A549 (cell line): ENCODE measurements at regions not wholly inside any gene's neighbourhood (a gene's known extent, or its start where the extent isn't known, plus 50 kb on each side); places are given as distances from the start of the nearest gene placed in this dataset.

Source experiments
- ATAC-seq, 2 experiments: fragments of 200-7000 bp in 1 of 2; fragments of >200 bp in 1 of 2; cut with Nextera tagmentation in 1 of 2; cut with Tn5 transposase in 1 of 2; 3 replicates each; pipeline versions ENCODE4 v1.8.0 to v1.9.1; 2018 to 2020; ENCODE audit warnings: mild to moderate bottlenecking in 1 of 2, moderate library complexity in 1 of 2
- CTCF ChIA-PET: fragments of 300-600 bp; sonication (Branson Sonifier 250); formaldehyde crosslinking; extraction: SDS; loops from one replicate; lab custom pipeline; 2021; ENCODE audit warnings: antibody characterized with exemption, inconsistent platforms; lab: Yijun Ruan, JAX
- POLR2A ChIA-PET: fragments of 350-600 bp; formaldehyde crosslinking; extraction: SDS; loops from one replicate; lab custom pipeline; 2021; ENCODE audit warnings: antibody characterized with exemption, inconsistent platforms; lab: Yijun Ruan, JAX
- DNase-seq, 2 experiments: peaks; one replicate each; pipeline versions ENCODE4 v3.0.0 to v3.0.0-alpha.2; 2011 to 2016; ENCODE audit warnings: low read depth in 1 of 2, low spot score in 1 of 2
- FAIRE-seq: peaks from 2 replicates; lab custom pipeline; 2011; peaks lifted over from hg19 to GRCh38; lab: Jason Lieb, UNC
- H3K27ac ChIP-seq, 2 experiments: fragments of >200 bp; sonication (Bioruptor Twin); formaldehyde crosslinking; 3 replicates each; pipeline ENCODE4 v1.5.1; 2016 to 2017
- H3K4me1 ChIP-seq: fragments of >200 bp; sonication (Bioruptor Twin); formaldehyde crosslinking; 3 replicates; pipeline ENCODE4 v1.6.1; 2016
- H3K4me2 ChIP-seq: fragments of >200 bp; sonication (Bioruptor Twin); formaldehyde crosslinking; 3 replicates; pipeline ENCODE4 v1.6.1; 2016
- H3K4me3 ChIP-seq: fragments of >200 bp; sonication (Bioruptor Twin); formaldehyde crosslinking; 3 replicates; pipeline ENCODE4 v1.5.1; 2016
- H3K9me3 ChIP-seq: fragments of >200 bp; sonication (Bioruptor Twin); formaldehyde crosslinking; 3 replicates; pipeline ENCODE4 v1.6.1; 2016
- BHLHE40 ChIP-seq: IDR thresholded peaks from 2 replicates; pipeline ENCODE4 v1.6.1; 2012; ENCODE audit warnings: low read depth, low read length, inconsistent platforms
- CBX2 ChIP-seq: fragments of 200-600 bp; sonication (generic); IDR thresholded peaks from 2 replicates; pipeline ENCODE4 v1.6.1; 2016; ENCODE audit warnings: low read depth, mild to moderate bottlenecking, borderline replicate concordance
- CBX8 ChIP-seq: fragments of 200-600 bp; sonication (generic); IDR thresholded peaks from 2 replicates; pipeline ENCODE4 v1.6.1; 2016
- CEBPB ChIP-seq, 2 experiments: fragments of >200 bp in 1 of 2; sonication (Bioruptor Twin) in 1 of 2; formaldehyde crosslinking in 1 of 2; IDR thresholded peaks; 2 replicates each; pipeline ENCODE4 v1.6.1; 2012 to 2016
- CHD4 ChIP-seq: fragments of 200-600 bp; sonication (generic); IDR thresholded peaks from 2 replicates; pipeline ENCODE4 v1.6.1; 2016; ENCODE audit warnings: antibody characterized with exemption, mild to moderate bottlenecking, borderline replicate concordance
- EHF ChIP-seq: fragments of 250-450 bp; sonication (Bioruptor Pico); IDR thresholded peaks from 2 replicates; pipeline ENCODE4 v1.5.0; 2020; ENCODE audit warnings: mild to moderate bottlenecking
- EHMT2 ChIP-seq: fragments of 200-600 bp; sonication (generic); IDR thresholded peaks from 2 replicates; pipeline ENCODE4 v1.6.1; 2016; ENCODE audit warnings: antibody characterized with exemption, low read depth, mild to moderate bottlenecking, moderate library complexity
- ESRRA ChIP-seq: fragments of 150-350 bp; IDR thresholded peaks from 2 replicates; pipeline ENCODE4 v1.6.1; 2014; ENCODE audit warnings: mild to moderate bottlenecking, low read length, borderline replicate concordance
- FOSL2 ChIP-seq, 2 experiments: fragments of 450-650 bp in 1 of 2; fragments of >200 bp in 1 of 2; sonication (Bioruptor Twin) in 1 of 2; formaldehyde crosslinking; IDR thresholded peaks; 2 replicates each; pipeline versions ENCODE4 v1.5.0 to v1.6.1; 2016 to 2020; ENCODE audit warnings: mild to moderate bottlenecking in 1 of 2, moderate library complexity in 1 of 2
- GATA3 ChIP-seq: IDR thresholded peaks from 2 replicates; pipeline ENCODE4 v1.6.1; 2012; ENCODE audit warnings: borderline replicate concordance
- HEYL ChIP-seq: fragments of 250-450 bp; sonication (Bioruptor Pico); IDR thresholded peaks from 2 replicates; pipeline ENCODE4 v1.8.0; 2021; ENCODE audit warnings: mild to moderate bottlenecking, moderate library complexity
- JUN ChIP-seq, 2 experiments: fragments of >200 bp; sonication (Bioruptor Twin); formaldehyde crosslinking; IDR thresholded peaks; 2 replicates in 1 of 2; 3 replicates in 1 of 2; pipeline ENCODE4 v1.6.1; 2016 to 2017
- JUNB ChIP-seq: fragments of >200 bp; sonication (Bioruptor Twin); formaldehyde crosslinking; IDR thresholded peaks from 2 replicates; pipeline ENCODE4 v1.6.1; 2016
- KDM5A ChIP-seq: fragments of 200-600 bp; sonication (generic); IDR thresholded peaks from 2 replicates; pipeline ENCODE4 v1.6.1; 2016; ENCODE audit warnings: antibody characterized with exemption, mild to moderate bottlenecking
- MAFK ChIP-seq: fragments of 450-650 bp; IDR thresholded peaks from 2 replicates; pipeline ENCODE4 v1.6.1; 2014; ENCODE audit not compliant: partially characterized antibody
- MAZ ChIP-seq: fragments of 150-350 bp; IDR thresholded peaks from 2 replicates; pipeline ENCODE4 v1.6.1; 2014; ENCODE audit warnings: antibody characterized with exemption, low read depth, low read length, borderline replicate concordance
- NR3C1 ChIP-seq: fragments of >200 bp; sonication (Bioruptor Twin); formaldehyde crosslinking; IDR thresholded peaks from 3 replicates; pipeline ENCODE4 v1.6.1; 2017
- POLR2A ChIP-seq: IDR thresholded peaks from 2 replicates; pipeline ENCODE4 v1.6.1; 2012; ENCODE audit warnings: mild to moderate bottlenecking, low read length
- RARB ChIP-seq: fragments of 250-450 bp; sonication (Bioruptor Pico); IDR thresholded peaks from 2 replicates; pipeline ENCODE4 v1.8.0; 2021; ENCODE audit warnings: mild to moderate bottlenecking, moderate library complexity
- SREBF2 ChIP-seq: fragments of 450-650 bp; IDR thresholded peaks from 2 replicates; pipeline ENCODE4 v1.6.1; 2014; ENCODE audit warnings: mild to moderate bottlenecking, moderate library complexity
- TP53 ChIP-seq: fragments of 250-450 bp; sonication (Bioruptor Pico); IDR thresholded peaks from 2 replicates; pipeline ENCODE4 v1.5.0; 2021; ENCODE audit warnings: mild to moderate bottlenecking, moderate library complexity
- ZFP36 ChIP-seq: fragments of 450-650 bp; IDR thresholded peaks from 2 replicates; pipeline ENCODE4 v1.6.1; 2014; ENCODE audit warnings: borderline replicate concordance; ENCODE audit not compliant: partially characterized antibody
- ZNF302 ChIP-seq: fragments of 250-450 bp; sonication (Bioruptor Pico); IDR thresholded peaks from 2 replicates; pipeline ENCODE4 v1.9.0; 2021; ENCODE audit warnings: inconsistent platforms, mild to moderate bottlenecking, moderate library complexity
- WGBS: methylation state at CpG from one replicate; pipeline ENCODE4 v1.1.6; 2017; ENCODE audit errors: missing lambda C conversion rate; 5-methylcytosine and 5-hydroxymethylcytosine counted together
- TF ChIP-seq, protein P1 (sequence below): fragments of >200 bp; sonication (Bioruptor Twin); formaldehyde crosslinking; IDR thresholded peaks from 3 replicates; pipeline ENCODE4 v1.6.1; 2016
- TF ChIP-seq, protein P2 (sequence below): fragments of 200-600 bp; sonication (generic); IDR thresholded peaks from 2 replicates; pipeline ENCODE4 v1.6.1; 2016; ENCODE audit warnings: antibody characterized with exemption, mild to moderate bottlenecking, moderate library complexity
- TF ChIP-seq, protein P3 (sequence below): IDR thresholded peaks from 2 replicates; pipeline ENCODE4 v1.6.1; 2012
- TF ChIP-seq, protein P4 (sequence below): fragments of 250-450 bp; sonication (Bioruptor Pico); IDR thresholded peaks from 2 replicates; pipeline ENCODE4 v1.5.0; 2020; ENCODE audit warnings: low read depth, mild to moderate bottlenecking, moderate library complexity
- TF ChIP-seq, protein P5 (sequence below): IDR thresholded peaks from 2 replicates; pipeline ENCODE4 v1.6.1; 2012; ENCODE audit warnings: low read depth, borderline replicate concordance
- TF ChIP-seq, protein P6 (sequence below): fragments of 450-650 bp; IDR thresholded peaks from 2 replicates; pipeline ENCODE4 v1.6.1; 2014; ENCODE audit warnings: antibody characterized with exemption

DNA sequence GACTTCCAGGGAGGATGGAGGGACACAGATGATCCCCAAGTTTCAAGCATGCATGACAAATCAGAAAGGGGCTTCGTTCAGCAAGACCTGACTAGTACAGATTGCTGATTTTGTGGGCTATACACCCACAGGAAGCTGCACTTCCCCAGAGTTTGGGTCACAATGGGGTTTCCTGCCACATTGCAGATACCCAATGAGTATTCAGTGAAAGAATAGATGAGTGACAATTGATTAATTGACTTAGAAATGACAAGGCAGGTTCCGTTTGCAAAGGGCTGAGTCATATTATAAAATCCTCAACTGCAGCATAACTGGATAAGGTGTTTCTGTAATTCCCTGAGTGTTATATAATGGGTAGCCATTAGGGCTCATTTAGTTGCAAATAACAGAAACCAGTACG, 146.6 kb upstream of the TBL1X start:
- CTCF ChIA-PET: no interaction called here
- ATAC-seq: no peak
- 0 out of 6 replicates have a peak overlapping the region, but pooled peaks of 1 of the 2 experiments have one; percentile 9 for H3K27ac ChIP-seq
- 77% methylated on average over 3 of the region's 3 CpGs for WGBS
- peaks cover 14% of the 10 kb centered on the region for H3K4me1 ChIP-seq
- H3K4me2 ChIP-seq: no peak overlapping the region
- TF ChIP-seq, protein P1, sequence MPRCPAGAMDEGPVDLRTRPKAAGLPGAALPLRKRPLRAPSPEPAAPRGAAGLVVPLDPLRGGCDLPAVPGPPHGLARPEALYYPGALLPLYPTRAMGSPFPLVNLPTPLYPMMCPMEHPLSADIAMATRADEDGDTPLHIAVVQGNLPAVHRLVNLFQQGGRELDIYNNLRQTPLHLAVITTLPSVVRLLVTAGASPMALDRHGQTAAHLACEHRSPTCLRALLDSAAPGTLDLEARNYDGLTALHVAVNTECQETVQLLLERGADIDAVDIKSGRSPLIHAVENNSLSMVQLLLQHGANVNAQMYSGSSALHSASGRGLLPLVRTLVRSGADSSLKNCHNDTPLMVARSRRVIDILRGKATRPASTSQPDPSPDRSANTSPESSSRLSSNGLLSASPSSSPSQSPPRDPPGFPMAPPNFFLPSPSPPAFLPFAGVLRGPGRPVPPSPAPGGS: no peak
- TF ChIP-seq ESRRA (no peak), HEYL (CRISPR knock-in tag) (no peak), EHF (CRISPR knock-in tag) (no peak), BHLHE40 (no peak)
- POLR2A ChIA-PET: no interaction called here
- no peak overlapping the region for H3K4me3 ChIP-seq
- FAIRE-seq: no peak
- no peaks in the 10 kb centered on the region for H3K9me3 ChIP-seq
- DNase-seq: no peak

DNA sequence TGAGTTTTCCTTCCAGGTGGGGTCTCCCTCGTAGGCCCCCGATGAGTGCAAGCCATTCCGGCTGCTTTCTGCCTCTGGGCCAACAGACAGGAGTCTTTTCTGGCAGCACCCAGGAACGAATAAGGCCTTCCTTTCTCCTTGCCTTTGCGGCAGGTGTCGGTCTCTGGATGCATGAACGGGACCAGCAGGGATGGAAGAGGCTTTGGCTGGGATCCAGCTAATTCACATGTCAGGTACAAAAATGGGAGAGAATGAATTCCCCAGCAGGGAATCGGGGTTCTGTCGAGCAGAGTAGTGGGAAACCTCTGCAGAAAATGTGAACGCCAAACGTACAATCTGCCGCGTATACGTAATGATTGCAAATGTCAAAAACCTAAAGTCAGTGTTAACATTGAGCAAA, 146.1 kb upstream of the TBL1X start:
- H3K4me3 ChIP-seq: no peak overlapping the region
- 90% methylated on average over 14 of the region's 14 CpGs for WGBS
- no peak for TF ChIP-seq CEBPB (IDR thresholded peaks at IDR 0.05)
- TF ChIP-seq BHLHE40: no peak
- no peak overlapping the region for H3K27ac ChIP-seq
- ATAC-seq: no peak
- H3K4me2 ChIP-seq: no peak overlapping the region
- ChIA-PET CTCF (no interaction called here), POLR2A (no interaction called here)
- H3K4me1 ChIP-seq: peaks cover 14% of the 10 kb centered on the region
- DNase-seq: no peak
- FAIRE-seq: no peak
- no peaks in the 10 kb centered on the region for H3K9me3 ChIP-seq

DNA sequence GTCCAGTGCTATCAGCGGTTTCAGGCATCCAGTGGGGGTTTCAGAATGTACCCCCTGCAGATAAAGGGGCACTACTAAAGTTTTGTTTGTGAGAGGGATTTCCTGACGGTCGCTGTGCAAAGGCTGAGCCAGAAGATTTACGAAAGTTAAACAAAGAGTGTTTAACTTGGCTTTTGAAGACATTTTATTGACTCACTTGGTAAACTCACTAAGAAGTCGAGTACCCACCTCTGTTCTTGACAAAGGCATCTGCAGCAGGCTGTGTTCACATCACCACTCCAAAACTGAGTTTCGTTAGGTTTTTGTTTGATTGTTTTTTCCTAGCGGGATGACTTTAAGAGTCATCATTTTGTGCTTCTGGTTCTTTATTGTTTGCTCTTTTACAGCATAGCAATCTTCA, 143.9 kb upstream of the TBL1X start:
- Histone ChIP-seq H3K4me2 (peak overlapping the region; percentile 59), H3K27ac (peak overlapping the region in 1 of 2 experiments; percentile 64; a peak in 3 of 6 replicates), H3K4me1 (peaks cover 14% of the 10 kb centered on the region), H3K9me3 (no peaks in the 10 kb centered on the region), H3K4me3 (no peak overlapping the region)
- ChIA-PET CTCF (interaction anchor here (0.8 kb wide), 1 partner anchor 452 kb away, joined by 3 read pairs; no protein-coding TSS in a partner anchor), POLR2A (no interaction called here)
- peak; percentile 30 to 87 for DNase-seq
- peak; percentile 84 for FAIRE-seq
- WGBS: 4% methylated on average over 7 of the region's 7 CpGs
- peak; percentile 93 to 95 for ATAC-seq
- no peak for TF ChIP-seq KDM5A
- TF ChIP-seq ZNF302 (CRISPR knock-in tag): no peak
- TF ChIP-seq ZFP36: no peak
- no peak for TF ChIP-seq CBX2
- TF ChIP-seq SREBF2: no peak
- peak; percentile 71 to 88; a peak in 4 of 5 replicates for TF ChIP-seq JUN (IDR thresholded peaks at IDR 0.05)
- TF ChIP-seq CHD4: no peak
- TF ChIP-seq TP53 (CRISPR knock-in tag): no peak
- peak; percentile 92 for TF ChIP-seq GATA3
- peak; percentile 91 for TF ChIP-seq JUNB
- TF ChIP-seq MAFK: no peak
- TF ChIP-seq, protein P2, sequence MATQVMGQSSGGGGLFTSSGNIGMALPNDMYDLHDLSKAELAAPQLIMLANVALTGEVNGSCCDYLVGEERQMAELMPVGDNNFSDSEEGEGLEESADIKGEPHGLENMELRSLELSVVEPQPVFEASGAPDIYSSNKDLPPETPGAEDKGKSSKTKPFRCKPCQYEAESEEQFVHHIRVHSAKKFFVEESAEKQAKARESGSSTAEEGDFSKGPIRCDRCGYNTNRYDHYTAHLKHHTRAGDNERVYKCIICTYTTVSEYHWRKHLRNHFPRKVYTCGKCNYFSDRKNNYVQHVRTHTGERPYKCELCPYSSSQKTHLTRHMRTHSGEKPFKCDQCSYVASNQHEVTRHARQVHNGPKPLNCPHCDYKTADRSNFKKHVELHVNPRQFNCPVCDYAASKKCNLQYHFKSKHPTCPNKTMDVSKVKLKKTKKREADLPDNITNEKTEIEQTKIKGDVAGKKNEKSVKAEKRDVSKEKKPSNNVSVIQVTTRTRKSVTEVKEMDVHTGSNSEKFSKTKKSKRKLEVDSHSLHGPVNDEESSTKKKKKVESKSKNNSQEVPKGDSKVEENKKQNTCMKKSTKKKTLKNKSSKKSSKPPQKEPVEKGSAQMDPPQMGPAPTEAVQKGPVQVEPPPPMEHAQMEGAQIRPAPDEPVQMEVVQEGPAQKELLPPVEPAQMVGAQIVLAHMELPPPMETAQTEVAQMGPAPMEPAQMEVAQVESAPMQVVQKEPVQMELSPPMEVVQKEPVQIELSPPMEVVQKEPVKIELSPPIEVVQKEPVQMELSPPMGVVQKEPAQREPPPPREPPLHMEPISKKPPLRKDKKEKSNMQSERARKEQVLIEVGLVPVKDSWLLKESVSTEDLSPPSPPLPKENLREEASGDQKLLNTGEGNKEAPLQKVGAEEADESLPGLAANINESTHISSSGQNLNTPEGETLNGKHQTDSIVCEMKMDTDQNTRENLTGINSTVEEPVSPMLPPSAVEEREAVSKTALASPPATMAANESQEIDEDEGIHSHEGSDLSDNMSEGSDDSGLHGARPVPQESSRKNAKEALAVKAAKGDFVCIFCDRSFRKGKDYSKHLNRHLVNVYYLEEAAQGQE: no peak
- no peak for TF ChIP-seq MAZ
- TF ChIP-seq, protein P3, sequence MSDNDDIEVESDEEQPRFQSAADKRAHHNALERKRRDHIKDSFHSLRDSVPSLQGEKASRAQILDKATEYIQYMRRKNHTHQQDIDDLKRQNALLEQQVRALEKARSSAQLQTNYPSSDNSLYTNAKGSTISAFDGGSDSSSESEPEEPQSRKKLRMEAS: no peak; the same call in 1 of the 2 replicates
- no peak for TF ChIP-seq NR3C1
- TF ChIP-seq BHLHE40: no peak
- no peak for TF ChIP-seq POLR2A
- peak; percentile 65 to 87 for TF ChIP-seq CEBPB (IDR thresholded peaks at IDR 0.05)
- TF ChIP-seq RARB (CRISPR knock-in tag): no peak
- peak; percentile 79 for TF ChIP-seq FOSL2 (IDR thresholded peaks at IDR 0.05)
- peak; percentile 83 for TF ChIP-seq FOSL2 (CRISPR knock-in tag; IDR thresholded peaks at IDR 0.05)
- TF ChIP-seq EHF (CRISPR knock-in tag): no peak
- TF ChIP-seq, protein P4, sequence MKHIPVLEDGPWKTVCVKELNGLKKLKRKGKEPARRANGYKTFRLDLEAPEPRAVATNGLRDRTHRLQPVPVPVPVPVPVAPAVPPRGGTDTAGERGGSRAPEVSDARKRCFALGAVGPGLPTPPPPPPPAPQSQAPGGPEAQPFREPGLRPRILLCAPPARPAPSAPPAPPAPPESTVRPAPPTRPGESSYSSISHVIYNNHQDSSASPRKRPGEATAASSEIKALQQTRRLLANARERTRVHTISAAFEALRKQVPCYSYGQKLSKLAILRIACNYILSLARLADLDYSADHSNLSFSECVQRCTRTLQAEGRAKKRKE (CRISPR knock-in tag): no peak
- TF ChIP-seq, protein P5, sequence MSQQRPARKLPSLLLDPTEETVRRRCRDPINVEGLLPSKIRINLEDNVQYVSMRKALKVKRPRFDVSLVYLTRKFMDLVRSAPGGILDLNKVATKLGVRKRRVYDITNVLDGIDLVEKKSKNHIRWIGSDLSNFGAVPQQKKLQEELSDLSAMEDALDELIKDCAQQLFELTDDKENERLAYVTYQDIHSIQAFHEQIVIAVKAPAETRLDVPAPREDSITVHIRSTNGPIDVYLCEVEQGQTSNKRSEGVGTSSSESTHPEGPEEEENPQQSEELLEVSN: no peak
- no peak for TF ChIP-seq EHMT2
- TF ChIP-seq, protein P6, sequence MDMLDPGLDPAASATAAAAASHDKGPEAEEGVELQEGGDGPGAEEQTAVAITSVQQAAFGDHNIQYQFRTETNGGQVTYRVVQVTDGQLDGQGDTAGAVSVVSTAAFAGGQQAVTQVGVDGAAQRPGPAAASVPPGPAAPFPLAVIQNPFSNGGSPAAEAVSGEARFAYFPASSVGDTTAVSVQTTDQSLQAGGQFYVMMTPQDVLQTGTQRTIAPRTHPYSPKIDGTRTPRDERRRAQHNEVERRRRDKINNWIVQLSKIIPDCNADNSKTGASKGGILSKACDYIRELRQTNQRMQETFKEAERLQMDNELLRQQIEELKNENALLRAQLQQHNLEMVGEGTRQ: no peak
- TF ChIP-seq CBX8: no peak
